Activated T-helper 1 cell treated with anti-CD3 and anti-CD28 coated beads, Interleukin-2, amount 50 U/mL, for 16 hours (primary cell): ENCODE measurements at regions not wholly inside any gene's neighbourhood (a gene's known extent, or its start where the extent isn't known, plus 50 kb on each side); places are given as distances from the start of the nearest gene placed in this dataset.
"Not testable (repeated sequence)": the region's sequence is repeated elsewhere in the genome, so short reads cannot be mapped to it uniquely, and the experiment has no call there.

Experiments
- DNase-seq, 2 donors: peaks; one replicate each; pipeline ENCODE4 v3.0.0-alpha.2; 2020; ENCODE audit warnings: low read depth in 1 of 2, low spot score in 1 of 2

- DNase-seq: not testable (repeated sequence)
Measured at GRCh38 chr17:21470422-21470821, 94.3 kb downstream of the KCNJ12 start.

- no peak for DNase-seq
Measured at GRCh38 chr17:21470861-21471260, 94.7 kb downstream of the KCNJ12 start.

- no peak for DNase-seq
Measured at GRCh38 chr17:21474815-21475214, 98.7 kb downstream of the KCNJ12 start.

- DNase-seq: no peak
Measured at GRCh38 chr17:21475571-21475970, 99.4 kb downstream of the KCNJ12 start.

GRCh38 chr17:21476867-21477266, 100.7 kb downstream of the KCNJ12 start:
- DNase-seq: no peak

GRCh38 chr17:21482189-21482865, 106.2 kb downstream of the KCNJ12 start:
- no peak for DNase-seq

- DNase-seq: not testable (repeated sequence)
Measured at GRCh38 chr17:21488043-21488442, 111.9 kb downstream of the KCNJ12 start.

- DNase-seq: no peak
Measured at GRCh38 chr17:21493993-21494392, 117.8 kb downstream of the KCNJ12 start.

- no peak for DNase-seq
Measured at GRCh38 chr17:21495281-21495680, 119.1 kb downstream of the KCNJ12 start.

- no peak for DNase-seq
Measured at GRCh38 chr17:21500064-21500463, 123.9 kb downstream of the KCNJ12 start.

GRCh38 chr17:21501927-21502700, 126.0 kb downstream of the KCNJ12 start:
- not testable (repeated sequence) for DNase-seq

GRCh38 chr17:21505819-21506815, 130.0 kb downstream of the KCNJ12 start:
- no peak for DNase-seq

GRCh38 chr17:21507806-21508205, 131.6 kb downstream of the KCNJ12 start:
- not testable (repeated sequence) for DNase-seq

- DNase-seq: no peak
Measured at GRCh38 chr17:21508211-21508610, 132.1 kb downstream of the KCNJ12 start.

- DNase-seq: not testable (repeated sequence)
Measured at GRCh38 chr17:21509356-21509755, 133.2 kb downstream of the KCNJ12 start.

- DNase-seq: no peak
Measured at GRCh38 chr17:21510686-21511362, 134.7 kb downstream of the KCNJ12 start.

GRCh38 chr17:21511363-21512195, 135.4 kb downstream of the KCNJ12 start:
- DNase-seq: peak; percentile 28 to 43

- DNase-seq: no peak
Measured at GRCh38 chr17:21512307-21513011, 136.3 kb downstream of the KCNJ12 start.

- DNase-seq: peak; percentile 48 to 56
Measured at GRCh38 chr17:21513012-21513570, 136.9 kb downstream of the KCNJ12 start.
